Large intestine (tissue), 3 donors: ENCODE measurements at regions not wholly inside any gene's neighbourhood (a gene's known extent, or its start where the extent isn't known, plus 50 kb on each side); places are given as distances from the start of the nearest gene placed in this dataset.
A peak's percentile ranks its signal among the peaks of the same experiment; 100 is the strongest.

ENCODE experiments used
- DNase-seq, 2 donors: peaks; one replicate each; pipeline versions ENCODE4 v3.0.0 to v3.0.0-alpha.2; 2013
- H3K27ac ChIP-seq: one replicate; pipeline ENCODE4 v1.5.1; 2013; ENCODE audit warnings: low read length
- H3K27me3 ChIP-seq: 2 replicates; pipeline ENCODE4 v1.6.1; 2013; ENCODE audit warnings: low read length; ENCODE audit not compliant: control insufficient read depth, insufficient read depth
- H3K36me3 ChIP-seq: 2 replicates; pipeline ENCODE4 v1.6.1; 2013; ENCODE audit warnings: low read length; ENCODE audit not compliant: control insufficient read depth, insufficient read depth
- H3K4me1 ChIP-seq: one replicate; pipeline ENCODE4 v1.6.1; 2013; ENCODE audit warnings: low read length; ENCODE audit not compliant: control insufficient read depth, insufficient read depth
- H3K4me3 ChIP-seq: one replicate; pipeline ENCODE4 v1.5.1; 2013; ENCODE audit warnings: low read length
- H3K9me3 ChIP-seq: one replicate; pipeline ENCODE4 v1.6.1; 2013; ENCODE audit warnings: mild to moderate bottlenecking, low read depth, low read length, moderate library complexity; ENCODE audit not compliant: control insufficient read depth
- WGBS: methylation state at CpG from one replicate; pipeline ENCODE4 v1.1.5; 2013; ENCODE audit warnings: low lambda C conversion rate; ENCODE audit not compliant: insufficient coverage; 5-methylcytosine and 5-hydroxymethylcytosine counted together

DNA sequence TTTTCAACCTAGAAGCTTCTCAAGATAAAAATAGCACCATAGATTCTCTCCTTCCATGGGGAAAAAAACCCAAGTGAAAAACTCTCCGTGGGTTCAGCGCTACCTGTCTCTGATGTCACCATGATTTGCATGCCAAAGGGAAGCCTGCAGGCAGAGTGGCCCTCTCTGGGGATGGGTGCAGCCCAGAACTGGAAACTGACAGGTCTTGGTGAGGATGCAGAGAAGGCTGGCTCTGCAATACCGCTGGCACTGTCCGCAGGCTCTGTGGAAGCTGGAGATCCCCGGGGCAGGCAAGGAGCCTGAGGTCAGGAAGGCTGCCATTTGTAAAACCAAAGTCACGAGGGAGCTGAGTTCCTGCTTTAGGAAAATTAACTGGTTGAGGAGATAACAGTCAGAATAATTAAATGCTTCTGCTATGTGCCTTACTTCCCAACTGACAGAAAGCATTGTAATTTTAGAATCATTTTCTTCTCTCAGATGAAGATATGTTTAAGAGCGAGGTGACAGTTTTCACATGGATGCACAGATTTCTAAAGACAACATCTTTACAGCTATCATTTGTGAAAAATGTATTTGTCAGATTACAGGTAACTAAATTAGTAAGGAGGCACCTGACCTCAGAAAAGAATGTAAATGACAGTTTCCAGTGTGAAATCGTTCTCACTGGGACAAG, 731.5 kb upstream of the FZD8 start:
- no peak overlapping the region for H3K4me3 ChIP-seq
- H3K4me1 ChIP-seq: no peaks in the 10 kb centered on the region
- DNase-seq: no peak
- H3K27ac ChIP-seq: no peak overlapping the region
- no peaks in the 10 kb centered on the region for H3K27me3 ChIP-seq
- no peaks in the 10 kb centered on the region for H3K9me3 ChIP-seq
- no peaks in the 10 kb centered on the region for H3K36me3 ChIP-seq
- WGBS: 60% methylated on average over 1 of the region's 8 CpGs

DNA sequence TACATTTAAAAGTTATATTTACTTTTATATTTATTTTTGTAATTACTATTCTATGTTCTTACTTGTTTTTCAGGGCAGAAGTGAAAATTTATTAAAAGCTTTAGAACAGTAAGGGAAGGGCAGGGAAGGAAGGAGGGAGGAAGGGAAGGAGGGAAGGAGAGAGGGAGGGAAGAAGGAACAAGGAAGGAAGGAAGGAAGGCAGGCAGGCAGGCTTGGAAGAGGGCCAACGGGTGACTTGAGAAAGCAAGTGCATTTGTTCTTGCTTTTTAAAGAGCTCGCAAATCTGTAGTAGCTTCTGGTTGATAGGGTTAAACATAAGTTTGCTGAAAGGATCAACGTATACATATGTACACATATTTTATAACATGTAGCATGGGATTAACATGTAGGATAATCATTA, 725.3 kb upstream of the FZD8 start:
- H3K4me1 ChIP-seq: no peaks in the 10 kb centered on the region
- no peaks in the 10 kb centered on the region for H3K27me3 ChIP-seq
- no peaks in the 10 kb centered on the region for H3K9me3 ChIP-seq
- WGBS: no CpG with 5 or more reads among the region's 3 CpGs
- H3K4me3 ChIP-seq: no peak overlapping the region
- DNase-seq: no peak
- H3K36me3 ChIP-seq: no peaks in the 10 kb centered on the region
- no peak overlapping the region for H3K27ac ChIP-seq

DNA sequence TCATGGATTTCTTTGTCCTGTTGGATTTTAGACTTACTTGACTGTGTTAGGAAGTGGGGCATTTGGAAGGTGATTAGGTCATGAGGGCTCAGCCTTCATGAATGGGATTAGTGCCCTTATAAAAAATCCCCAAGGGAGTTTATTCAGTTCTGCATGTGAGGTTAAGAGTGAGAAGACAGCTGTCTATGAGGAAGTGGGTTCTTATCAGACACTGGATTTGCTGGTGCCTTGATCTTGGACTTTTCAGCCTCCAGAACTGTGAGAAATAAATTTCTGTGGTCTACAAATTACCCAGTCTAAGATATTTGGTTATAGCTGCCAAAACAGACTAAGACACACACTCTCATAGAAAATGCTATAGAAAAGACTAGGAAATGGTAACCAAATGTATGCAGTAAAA, 724.7 kb upstream of the FZD8 start:
- Histone ChIP-seq H3K4me1 (no peaks in the 10 kb centered on the region), H3K4me3 (no peak overlapping the region), H3K36me3 (no peaks in the 10 kb centered on the region), H3K9me3 (no peaks in the 10 kb centered on the region), H3K27me3 (no peaks in the 10 kb centered on the region), H3K27ac (no peak overlapping the region)
- no peak for DNase-seq

DNA sequence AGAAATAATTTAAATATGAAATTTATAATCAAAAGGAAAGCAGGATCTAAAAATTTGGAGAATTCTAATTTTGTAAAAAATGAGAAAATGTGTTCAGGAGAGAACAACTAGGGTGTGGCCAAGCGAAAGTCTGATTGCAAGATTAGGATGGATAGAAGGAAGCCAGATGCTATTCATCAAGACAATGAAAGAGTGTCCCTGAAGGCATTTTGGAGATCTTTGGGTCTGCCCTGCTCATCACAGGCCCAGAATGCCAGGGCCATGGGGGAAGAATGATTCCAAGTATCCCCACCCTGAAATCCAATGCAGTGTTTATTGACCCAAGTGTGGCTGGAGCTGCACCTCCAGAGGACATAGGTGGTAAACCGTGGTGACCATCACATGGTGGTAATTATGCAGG, 724.0 kb upstream of the FZD8 start:
- Histone ChIP-seq H3K9me3 (no peaks in the 10 kb centered on the region), H3K4me3 (no peak overlapping the region)
- WGBS: no CpG with 5 or more reads among the region's 2 CpGs

DNA sequence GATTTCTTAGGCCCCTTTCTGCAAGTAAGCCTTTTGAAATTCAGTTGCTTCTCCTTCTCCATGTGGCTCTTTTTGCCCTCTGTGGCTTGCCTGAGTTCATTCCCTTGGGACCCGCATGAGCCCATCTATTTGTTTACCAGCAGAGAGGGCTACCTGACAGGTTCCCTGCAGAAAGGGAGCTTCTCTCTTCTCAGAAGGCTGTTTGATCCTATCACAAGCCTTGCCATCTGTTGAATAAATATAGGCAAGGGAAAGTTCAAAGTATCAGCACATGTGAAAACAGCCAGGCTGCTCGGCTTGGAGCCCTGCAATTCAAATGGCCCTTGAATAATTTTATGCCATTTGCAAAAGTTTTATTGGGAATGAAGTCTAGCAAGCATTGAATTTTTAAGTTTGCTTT, 720.2 kb upstream of the FZD8 start:
- DNase-seq: no peak
- Histone ChIP-seq H3K36me3 (no peaks in the 10 kb centered on the region), H3K27me3 (no peaks in the 10 kb centered on the region), H3K9me3 (no peaks in the 10 kb centered on the region), H3K4me1 (no peaks in the 10 kb centered on the region), H3K4me3 (no peak overlapping the region), H3K27ac (no peak overlapping the region)
- no CpG with 5 or more reads among the region's 2 CpGs for WGBS

More for the DNA sequence above, 724.0 kb upstream of the FZD8 start:
- Histone ChIP-seq H3K36me3 (no peaks in the 10 kb centered on the region), H3K27ac (no peak overlapping the region), H3K27me3 (no peaks in the 10 kb centered on the region), H3K4me1 (no peaks in the 10 kb centered on the region)
- DNase-seq: no peak

DNA sequence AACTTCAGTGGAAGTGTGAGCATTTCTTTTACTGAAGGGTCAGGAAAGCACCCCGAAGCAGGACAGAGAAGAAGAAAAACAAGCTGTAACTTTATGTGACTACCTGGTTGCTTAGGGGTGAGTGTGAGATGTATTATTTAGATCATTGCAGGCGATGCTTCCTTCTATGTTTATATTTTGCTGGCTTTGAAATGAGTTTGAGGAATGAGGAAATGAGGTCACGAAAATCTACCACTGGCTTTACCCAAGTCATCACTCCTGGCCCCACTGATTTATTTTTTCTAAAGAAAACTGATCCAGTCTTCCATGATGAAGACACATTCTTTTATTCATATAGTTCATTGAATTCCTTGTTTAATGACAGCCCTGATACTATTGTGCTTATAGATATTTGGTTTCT, 716.6 kb upstream of the FZD8 start:
- H3K4me3 ChIP-seq: no peak overlapping the region
- no peak for DNase-seq
- WGBS: 80% methylated on average over 3 of the region's 3 CpGs
- H3K27me3 ChIP-seq: no peaks in the 10 kb centered on the region
- no peaks in the 10 kb centered on the region for H3K36me3 ChIP-seq
- no peaks in the 10 kb centered on the region for H3K4me1 ChIP-seq
- H3K9me3 ChIP-seq: no peaks in the 10 kb centered on the region
- H3K27ac ChIP-seq: no peak overlapping the region

DNA sequence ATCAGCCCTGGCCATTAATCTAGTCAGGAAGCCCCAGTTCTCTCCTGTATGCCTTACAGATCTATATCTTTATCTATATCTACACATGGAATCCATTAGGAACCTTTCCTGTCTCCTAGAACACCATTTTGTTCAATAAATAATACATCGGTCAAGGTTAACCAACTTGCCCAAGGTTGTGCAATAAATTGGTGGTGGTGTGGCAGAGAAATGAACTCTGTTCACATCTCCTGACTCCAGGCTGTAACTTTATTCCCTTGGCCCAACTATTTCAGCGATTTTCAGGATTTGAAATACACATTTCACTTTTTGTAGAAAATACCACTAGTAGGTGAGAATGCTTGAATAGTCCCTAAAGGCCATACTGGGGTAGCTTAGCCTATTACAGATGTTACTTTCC, 712.5 kb upstream of the FZD8 start:
- H3K36me3 ChIP-seq: no peaks in the 10 kb centered on the region
- no peak overlapping the region for H3K4me3 ChIP-seq
- DNase-seq: no peak
- H3K4me1 ChIP-seq: no peaks in the 10 kb centered on the region
- H3K27me3 ChIP-seq: no peaks in the 10 kb centered on the region
- H3K9me3 ChIP-seq: no peaks in the 10 kb centered on the region
- no peak overlapping the region for H3K27ac ChIP-seq
- WGBS: 100% methylated on average over 1 of the region's 2 CpGs

DNA sequence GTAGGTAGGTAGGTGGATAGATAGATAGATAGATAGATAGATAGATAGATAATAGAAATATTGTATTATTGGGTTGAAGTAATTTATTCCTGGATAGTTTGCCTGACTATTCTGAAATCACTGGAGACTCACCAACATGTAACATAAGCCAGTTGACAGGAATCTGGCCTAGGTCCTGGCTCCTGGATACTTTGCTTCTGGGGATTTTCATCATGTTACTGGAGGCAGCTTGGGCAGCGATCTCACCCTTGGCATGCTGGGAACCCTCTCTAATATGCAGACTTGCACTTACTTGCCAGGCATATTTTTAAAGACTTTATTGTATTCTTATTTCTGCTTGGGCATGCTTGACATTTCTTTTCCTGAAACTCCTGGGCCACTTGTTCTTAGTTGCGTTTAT, 709.1 kb upstream of the FZD8 start:
- Histone ChIP-seq H3K36me3 (no peaks in the 10 kb centered on the region), H3K27ac (no peak overlapping the region), H3K4me1 (no peaks in the 10 kb centered on the region), H3K9me3 (no peaks in the 10 kb centered on the region), H3K27me3 (no peaks in the 10 kb centered on the region), H3K4me3 (no peak overlapping the region)
- no peak for DNase-seq
- WGBS: 100% methylated on average over 1 of the region's 2 CpGs

DNA sequence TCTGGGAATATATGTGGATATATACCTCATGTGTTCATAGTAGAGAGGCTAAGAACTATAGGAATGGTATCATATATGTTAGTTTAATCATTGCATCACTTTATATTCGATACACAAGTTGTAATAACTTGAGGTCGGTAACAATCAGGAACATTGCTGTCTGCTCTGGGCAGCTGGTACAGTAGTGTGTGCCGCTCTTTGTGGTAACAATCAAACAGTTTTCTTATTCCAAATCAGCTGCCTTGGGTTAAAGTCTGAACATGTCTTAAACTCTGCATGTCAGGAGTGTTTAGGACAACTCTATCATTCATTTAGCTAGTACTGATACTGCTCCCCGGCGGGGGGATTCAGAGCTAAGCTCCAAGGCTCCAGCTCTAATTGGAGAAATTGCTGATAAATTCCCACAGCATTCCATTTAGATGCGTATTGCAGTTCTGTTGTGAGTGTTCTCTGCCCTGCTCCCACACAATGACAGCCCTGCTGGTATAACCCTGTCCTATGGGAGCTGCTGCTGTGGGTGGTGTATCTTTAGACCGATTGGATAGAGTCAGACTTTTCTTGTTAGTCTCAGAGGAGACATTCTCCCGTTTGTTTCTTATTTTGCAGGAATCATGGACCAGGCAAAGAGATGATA, 707.5 kb upstream of the FZD8 start:
- H3K27me3 ChIP-seq: no peaks in the 10 kb centered on the region
- H3K9me3 ChIP-seq: no peaks in the 10 kb centered on the region
- H3K4me3 ChIP-seq: no peak overlapping the region
- no peaks in the 10 kb centered on the region for H3K36me3 ChIP-seq
- no peak overlapping the region for H3K27ac ChIP-seq
- peak in 1 of 2 donors; percentile 6 for DNase-seq
- no peaks in the 10 kb centered on the region for H3K4me1 ChIP-seq
- no CpG with 5 or more reads among the region's 8 CpGs for WGBS

DNA sequence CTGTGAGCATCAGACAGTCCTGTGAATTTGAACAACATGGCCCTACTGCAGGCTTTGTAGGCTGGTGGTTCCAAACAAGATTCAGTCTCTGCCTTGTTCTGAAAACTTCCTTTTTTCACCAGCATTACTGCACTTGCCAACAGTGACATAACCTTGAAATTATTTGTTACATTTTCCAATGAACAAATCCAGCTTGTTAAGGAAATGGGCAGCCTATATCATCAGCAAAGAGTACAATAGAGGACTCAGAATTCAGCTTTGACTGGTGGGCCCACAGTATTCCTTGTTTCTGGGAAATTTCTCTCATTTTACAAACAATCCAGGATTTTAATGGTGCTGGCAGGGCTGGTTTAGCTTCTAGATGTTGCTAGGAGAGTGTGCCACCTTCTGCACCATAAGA, 703.7 kb upstream of the FZD8 start:
- Histone ChIP-seq H3K36me3 (no peaks in the 10 kb centered on the region), H3K4me1 (no peaks in the 10 kb centered on the region), H3K27ac (no peak overlapping the region), H3K27me3 (no peaks in the 10 kb centered on the region), H3K4me3 (no peak overlapping the region), H3K9me3 (no peaks in the 10 kb centered on the region)
- DNase-seq: peak in 1 of 2 donors; percentile 4

DNA sequence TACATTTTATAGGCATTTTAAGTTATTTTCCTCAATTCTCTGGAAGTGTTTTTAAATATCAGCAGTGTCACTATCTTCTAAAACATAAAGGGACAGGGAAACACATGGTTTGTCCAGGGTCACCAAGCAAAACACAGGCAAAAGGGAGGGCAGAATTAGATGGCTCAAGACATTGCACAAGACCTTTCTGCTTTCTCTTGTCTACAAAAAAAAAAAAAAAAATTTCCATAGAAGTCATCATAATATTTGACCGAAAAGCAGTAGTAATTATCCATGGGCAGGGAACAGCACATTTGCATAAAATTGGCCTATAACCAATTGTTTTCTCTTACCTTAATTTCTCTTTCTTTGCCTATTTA, 703.1 kb upstream of the FZD8 start:
- WGBS: no CpG with 5 or more reads among the region's 1 CpG

More for the DNA sequence above, 703.1 kb upstream of the FZD8 start:
- Histone ChIP-seq H3K9me3 (no peaks in the 10 kb centered on the region), H3K27me3 (no peaks in the 10 kb centered on the region), H3K4me3 (no peak overlapping the region), H3K4me1 (no peaks in the 10 kb centered on the region), H3K36me3 (no peaks in the 10 kb centered on the region), H3K27ac (no peak overlapping the region)
- DNase-seq: no peak
